Activated CD8-positive, alpha-beta memory T cell treated with anti-CD3 and anti-CD28 coated beads for 48 hours (primary cell): ENCODE measurements at regions not wholly inside any gene's neighbourhood (a gene's known extent, or its start where the extent isn't known, plus 50 kb on each side); places are given as distances from the start of the nearest gene placed in this dataset.

ENCODE experiments used
- DNase-seq, 3 experiments: peaks; one replicate each; pipeline ENCODE4 v3.0.0-alpha.2; 2020; ENCODE audit warnings: low read depth in 2 of 3, low spot score in 2 of 3

GRCh38 chr2:160941290-160941846 lies 218.9 kb upstream of the TANK start:
- no peak for DNase-seq

GRCh38 chr2:160942476-160943142 lies 217.6 kb upstream of the TANK start:
- DNase-seq, result no peak

- no peak for DNase-seq
Measured at GRCh38 chr2:160943414-160943813, 216.8 kb upstream of the TANK start.

GRCh38 chr2:160952464-160953254 lies 207.6 kb upstream of the TANK start:
- no peak for DNase-seq

- no peak for DNase-seq
Measured at GRCh38 chr2:160955578-160955977, 204.7 kb upstream of the TANK start.

GRCh38 chr2:160956243-160956802 lies 203.9 kb upstream of the TANK start:
- no peak for DNase-seq

GRCh38 chr2:160963957-160964356 lies 196.3 kb upstream of the TANK start:
- no peak for DNase-seq

GRCh38 chr2:160967523-160967922 lies 192.7 kb upstream of the TANK start:
- DNase-seq, result no peak

- DNase-seq, result no peak
Measured at GRCh38 chr2:160968183-160968582, 192.0 kb upstream of the TANK start.

- no peak for DNase-seq
Measured at GRCh38 chr2:160970052-160970965, 189.9 kb upstream of the TANK start.

GRCh38 chr2:160973991-160974390 lies 186.2 kb upstream of the TANK start:
- no peak for DNase-seq

GRCh38 chr2:160974803-160975202 lies 185.4 kb upstream of the TANK start:
- DNase-seq, result no peak

GRCh38 chr2:160976797-160977196 lies 183.4 kb upstream of the TANK start:
- DNase-seq, result no peak

- DNase-seq, result no peak
Measured at GRCh38 chr2:160977376-160977775, 182.9 kb upstream of the TANK start.

GRCh38 chr2:160977854-160978253 lies 182.4 kb upstream of the TANK start:
- no peak for DNase-seq

- DNase-seq, result no peak
Measured at GRCh38 chr2:160984426-160985077, 175.7 kb upstream of the TANK start.

- DNase-seq, result no peak
Measured at GRCh38 chr2:160989778-160990177, 170.4 kb upstream of the TANK start.

- DNase-seq, result no peak
Measured at GRCh38 chr2:160993654-160994061, 166.6 kb upstream of the TANK start.

- DNase-seq, result peak in 2 of 3 experiments; percentile 16 to 53
Measured at GRCh38 chr2:160994141-160995002, 165.9 kb upstream of the TANK start.

GRCh38 chr2:160996584-160996983 lies 163.6 kb upstream of the TANK start:
- no peak for DNase-seq
